ENCODE measurements at regions not wholly inside any gene's neighbourhood (a gene's known extent, or its start where the extent isn't known, plus 50 kb on each side); places are given as distances from the start of the nearest gene placed in this dataset.

DNA sequence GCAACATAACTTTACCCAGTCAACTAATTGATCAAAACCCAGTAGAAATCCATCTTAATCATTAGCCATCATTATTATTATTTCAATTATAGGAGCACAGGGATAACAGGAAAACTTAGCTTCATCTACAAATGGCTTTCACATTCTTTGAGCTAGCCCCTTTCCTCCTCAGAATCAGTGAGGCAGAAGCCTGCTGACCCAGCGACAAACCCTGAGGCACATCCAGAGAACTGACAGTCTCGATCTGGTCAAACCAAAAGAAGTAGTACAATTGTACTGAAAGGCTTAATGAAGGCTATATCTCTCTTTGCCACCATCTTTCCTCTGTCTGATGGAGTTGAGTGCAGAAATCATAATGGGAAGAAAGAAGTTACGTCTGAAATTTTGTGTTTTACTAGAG is 109.8 kb upstream of the ARID2 start:
- TF ChIP-seq POLR2AphosphoS5 (IDR thresholded peaks at IDR 0.05) (no peak), CTCF (IDR thresholded peaks at IDR 0.05) (no peak), EP300 (IDR thresholded peaks at IDR 0.05) (no peak), POLR2A (IDR thresholded peaks at IDR 0.05) (no peak)
- H3K9me3 ChIP-seq: no peaks in the 10 kb centered on the region
- WGBS, 2 donors (ENCODE audit: low coverage in 1 of 2): 78 to 81% methylated on average over 3 of the region's 3 CpGs
- no peaks in the 10 kb centered on the region for H3K36me3 ChIP-seq
- no peak overlapping the region for H3K4me3 ChIP-seq
- H3K4me1 ChIP-seq: no peaks in the 10 kb centered on the region
- H3K27ac ChIP-seq: no peak overlapping the region
- H3K27me3 ChIP-seq: peaks cover 4% of the 10 kb centered on the region
- ATAC-seq: no peak

- Histone ChIP-seq H3K36me3 (no peaks in the 10 kb centered on the region), H3K9me3 (no peaks in the 10 kb centered on the region), H3K27me3 (peaks cover 4% of the 10 kb centered on the region), H3K4me1 (no peaks in the 10 kb centered on the region), H3K27ac (no peak overlapping the region), H3K4me3 (no peak overlapping the region)
- TF ChIP-seq POLR2A (IDR thresholded peaks at IDR 0.05) (no peak), EP300 (IDR thresholded peaks at IDR 0.05) (no peak), CTCF (IDR thresholded peaks at IDR 0.05) (no peak), POLR2AphosphoS5 (IDR thresholded peaks at IDR 0.05) (no peak)
- no peak for ATAC-seq
- WGBS, 2 donors (ENCODE audit: low coverage in 1 of 2): 89 to 100% methylated on average over 1 of the region's 1 CpG
These were observed 107.8 kb upstream of the ARID2 start for GRCh38 chr12:45621703-45622102.

DNA sequence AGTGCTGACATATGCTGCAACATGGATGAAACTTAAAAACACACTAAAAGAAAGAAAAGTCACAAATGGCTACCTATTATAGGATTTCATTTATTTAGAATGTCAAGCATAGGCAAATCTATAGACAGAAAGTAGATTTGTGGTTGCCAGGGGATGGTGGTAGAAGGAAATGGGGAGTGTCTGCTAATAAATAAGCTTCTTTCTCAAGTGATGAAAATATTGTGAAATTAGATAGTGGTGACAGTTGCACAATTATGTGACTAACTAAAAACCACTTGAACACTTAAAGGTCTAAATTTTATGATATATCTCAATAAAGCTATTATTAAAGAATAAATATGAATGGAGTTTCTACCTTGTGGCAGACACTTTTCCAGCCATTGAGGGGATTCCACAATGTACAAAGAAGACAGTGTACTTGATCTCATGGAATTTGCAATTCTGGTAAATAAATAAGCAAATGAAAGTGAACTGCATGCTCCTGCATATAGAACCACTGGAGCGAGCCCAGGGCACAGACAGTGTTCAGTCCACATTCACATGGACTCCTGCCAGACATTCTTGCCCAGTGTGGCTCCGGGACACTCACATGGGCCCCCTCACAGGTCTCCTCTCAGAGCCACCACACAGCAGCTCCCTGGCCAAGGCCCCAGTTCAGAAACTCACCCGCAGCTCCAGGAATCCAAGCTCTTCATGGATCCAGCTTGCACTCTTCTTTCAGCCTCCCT is 107.1 kb upstream of the ARID2 start:
- no peak for TF ChIP-seq EP300 (IDR thresholded peaks at IDR 0.05)
- no peak for TF ChIP-seq POLR2AphosphoS5 (IDR thresholded peaks at IDR 0.05)
- no peak for TF ChIP-seq CTCF (IDR thresholded peaks at IDR 0.05)
- TF ChIP-seq POLR2A (IDR thresholded peaks at IDR 0.05): no peak
- H3K4me1 ChIP-seq: no peaks in the 10 kb centered on the region
- 81 to 82% methylated on average over 3 of the region's 3 CpGs for WGBS, 2 donors (ENCODE audit: low coverage in 1 of 2)

GRCh38 chr12:45623221-45623620 is 106.3 kb upstream of the ARID2 start:
- H3K27me3 ChIP-seq: peaks cover 4% of the 10 kb centered on the region
- no peak overlapping the region for H3K4me3 ChIP-seq
- H3K27ac ChIP-seq: no peak overlapping the region
- no peaks in the 10 kb centered on the region for H3K36me3 ChIP-seq
- no peak for ATAC-seq
- 85 to 86% methylated on average over 5 of the region's 5 CpGs for WGBS, 2 donors (ENCODE audit: low coverage in 1 of 2)
- TF ChIP-seq EP300 (IDR thresholded peaks at IDR 0.05) (no peak), POLR2AphosphoS5 (IDR thresholded peaks at IDR 0.05) (no peak), POLR2A (IDR thresholded peaks at IDR 0.05) (no peak), CTCF (IDR thresholded peaks at IDR 0.05) (no peak)
- H3K4me1 ChIP-seq: no peaks in the 10 kb centered on the region
- no peaks in the 10 kb centered on the region for H3K9me3 ChIP-seq

More for the DNA sequence above, 107.1 kb upstream of the ARID2 start:
- no peaks in the 10 kb centered on the region for H3K9me3 ChIP-seq
- no peak overlapping the region for H3K27ac ChIP-seq
- H3K27me3 ChIP-seq: peaks cover 4% of the 10 kb centered on the region
- H3K4me3 ChIP-seq: no peak overlapping the region
- ATAC-seq: no peak
- no peaks in the 10 kb centered on the region for H3K36me3 ChIP-seq

DNA sequence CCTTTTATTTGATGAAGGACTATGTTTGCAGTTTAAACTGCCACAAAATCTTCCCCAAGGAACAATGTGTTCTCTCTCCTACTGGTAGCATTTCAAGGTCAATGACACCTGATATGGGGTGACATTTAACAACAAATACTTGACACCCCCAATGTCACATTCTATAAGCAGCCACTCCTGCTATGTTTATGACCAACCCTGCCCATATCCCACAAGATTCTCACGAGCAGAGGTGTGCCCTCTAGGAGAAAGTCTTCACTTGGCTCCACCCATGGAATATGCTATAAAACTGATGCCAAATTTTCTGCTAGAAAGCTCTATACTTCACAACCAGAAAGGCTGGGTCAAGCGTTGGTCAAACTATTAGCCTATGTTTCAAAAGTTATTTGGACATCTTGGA is 105.6 kb upstream of the ARID2 start:
- no peak overlapping the region for H3K27ac ChIP-seq
- H3K9me3 ChIP-seq: no peaks in the 10 kb centered on the region
- H3K4me1 ChIP-seq: no peaks in the 10 kb centered on the region
- ATAC-seq: no peak
- WGBS, 2 donors (ENCODE audit: low coverage in 1 of 2): 100% methylated on average over 2 of the region's 2 CpGs; no CpG with 5 or more reads in 1 of the 2 donors
- H3K27me3 ChIP-seq: peaks cover 4% of the 10 kb centered on the region
- TF ChIP-seq POLR2AphosphoS5 (IDR thresholded peaks at IDR 0.05) (no peak), EP300 (IDR thresholded peaks at IDR 0.05) (no peak), CTCF (IDR thresholded peaks at IDR 0.05) (no peak), POLR2A (IDR thresholded peaks at IDR 0.05) (no peak)
- H3K36me3 ChIP-seq: no peaks in the 10 kb centered on the region
- no peak overlapping the region for H3K4me3 ChIP-seq

All from gastroesophageal sphincter (tissue), 4 donors.